Stimulated activated CD8-positive, alpha-beta memory T cell treated with anti-CD3 and anti-CD28 coated beads, Interleukin-2, amount 100 ng/mL, for 48 hours (primary cell): ENCODE measurements at regions not wholly inside any gene's neighbourhood (a gene's known extent, or its start where the extent isn't known, plus 50 kb on each side); places are given as distances from the start of the nearest gene placed in this dataset.

ENCODE experiments used
- DNase-seq, 2 donors: peaks; one replicate each; pipeline ENCODE4 v3.0.0-alpha.2; 2020; ENCODE audit warnings: low read depth in 2 of 2

- no peak for DNase-seq
These were observed 269.4 kb upstream of the GHITM start for GRCh38 chr10:83869898-83870297.

GRCh38 chr10:83871187-83872081, 267.9 kb upstream of the GHITM start:
- DNase-seq = peak; percentile 36 to 46

- no peak for DNase-seq
These were observed 259.0 kb upstream of the GHITM start for GRCh38 chr10:83880252-83880791.

GRCh38 chr10:83881661-83882060, 257.6 kb upstream of the GHITM start:
- DNase-seq = no peak

- DNase-seq = no peak
These were observed 252.4 kb upstream of the GHITM start for GRCh38 chr10:83886871-83887270.

- no peak for DNase-seq
These were observed 246.6 kb upstream of the GHITM start for GRCh38 chr10:83892737-83893136.

- DNase-seq = no peak
These were observed 243.1 kb upstream of the GHITM start for GRCh38 chr10:83896219-83896618.

GRCh38 chr10:83897626-83898025, 241.7 kb upstream of the GHITM start:
- DNase-seq = no peak

GRCh38 chr10:83908506-83908905, 230.8 kb upstream of the GHITM start:
- no peak for DNase-seq

- no peak for DNase-seq
These were observed 230.3 kb upstream of the GHITM start for GRCh38 chr10:83909001-83909400.

GRCh38 chr10:83915801-83916200, 223.5 kb upstream of the GHITM start:
- DNase-seq = no peak

- peak; percentile 1 to 4 for DNase-seq
These were observed 221.5 kb upstream of the GHITM start for GRCh38 chr10:83917537-83918506.

- no peak for DNase-seq
These were observed 220.1 kb upstream of the GHITM start for GRCh38 chr10:83919187-83919586.

GRCh38 chr10:83921984-83922860, 217.1 kb upstream of the GHITM start:
- no peak for DNase-seq

- no peak for DNase-seq
These were observed 214.2 kb upstream of the GHITM start for GRCh38 chr10:83925133-83925532.

- no peak for DNase-seq
These were observed 212.7 kb upstream of the GHITM start for GRCh38 chr10:83926606-83927005.

- DNase-seq = no peak
These were observed 212.1 kb upstream of the GHITM start for GRCh38 chr10:83927166-83927565.

GRCh38 chr10:83929399-83929798, 209.9 kb upstream of the GHITM start:
- no peak for DNase-seq

GRCh38 chr10:83931669-83932068, 207.6 kb upstream of the GHITM start:
- no peak for DNase-seq

- no peak for DNase-seq
These were observed 207.1 kb upstream of the GHITM start for GRCh38 chr10:83932245-83932644.

- no peak for DNase-seq
These were observed 205.2 kb upstream of the GHITM start for GRCh38 chr10:83934062-83934461.
